COR-L47 (cell line): ENCODE measurements at regions not wholly inside any gene's neighbourhood (a gene's known extent, or its start where the extent isn't known, plus 50 kb on each side); places are given as distances from the start of the nearest gene placed in this dataset.
"Not testable (repeated sequence)": the region's sequence is repeated elsewhere in the genome, so short reads cannot be mapped to it uniquely, and the experiment has no call there.

Experiments
- DNase-seq: peaks from one replicate; lab custom pipeline; 2025; lab: John Stamatoyannopoulos, UW

- no peak for DNase-seq
Measured at GRCh38 chr5:100641833-100642232, 106.7 kb downstream of the FAM174A start.

GRCh38 chr5:100643473-100643872, 108.3 kb downstream of the FAM174A start:
- DNase-seq = peak; percentile 79

DNA sequence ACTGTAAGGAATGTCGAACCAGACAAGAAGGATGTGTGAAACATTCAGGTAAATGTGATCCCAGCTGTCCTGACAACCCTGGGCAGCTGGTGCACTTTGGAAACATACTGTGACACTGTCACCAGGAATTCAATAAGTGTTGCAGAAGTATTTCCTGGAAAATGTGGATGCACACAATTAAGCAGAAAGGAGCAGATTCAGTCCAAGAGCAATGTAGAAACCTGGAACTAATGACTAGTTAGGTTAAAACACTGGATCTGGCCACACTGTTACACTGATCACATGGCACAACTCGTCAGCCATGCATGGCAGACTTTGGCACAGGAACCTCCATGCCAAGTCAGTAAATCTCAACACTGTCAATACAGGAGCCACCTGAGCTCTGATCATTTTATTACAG, 109.0 kb downstream of the FAM174A start:
- no peak for DNase-seq

GRCh38 chr5:100644776-100645175, 109.6 kb downstream of the FAM174A start:
- DNase-seq = no peak

- DNase-seq = no peak
Measured at GRCh38 chr5:100646011-100646410, 110.8 kb downstream of the FAM174A start.

GRCh38 chr5:100646691-100647090, 111.5 kb downstream of the FAM174A start:
- DNase-seq = no peak

DNA sequence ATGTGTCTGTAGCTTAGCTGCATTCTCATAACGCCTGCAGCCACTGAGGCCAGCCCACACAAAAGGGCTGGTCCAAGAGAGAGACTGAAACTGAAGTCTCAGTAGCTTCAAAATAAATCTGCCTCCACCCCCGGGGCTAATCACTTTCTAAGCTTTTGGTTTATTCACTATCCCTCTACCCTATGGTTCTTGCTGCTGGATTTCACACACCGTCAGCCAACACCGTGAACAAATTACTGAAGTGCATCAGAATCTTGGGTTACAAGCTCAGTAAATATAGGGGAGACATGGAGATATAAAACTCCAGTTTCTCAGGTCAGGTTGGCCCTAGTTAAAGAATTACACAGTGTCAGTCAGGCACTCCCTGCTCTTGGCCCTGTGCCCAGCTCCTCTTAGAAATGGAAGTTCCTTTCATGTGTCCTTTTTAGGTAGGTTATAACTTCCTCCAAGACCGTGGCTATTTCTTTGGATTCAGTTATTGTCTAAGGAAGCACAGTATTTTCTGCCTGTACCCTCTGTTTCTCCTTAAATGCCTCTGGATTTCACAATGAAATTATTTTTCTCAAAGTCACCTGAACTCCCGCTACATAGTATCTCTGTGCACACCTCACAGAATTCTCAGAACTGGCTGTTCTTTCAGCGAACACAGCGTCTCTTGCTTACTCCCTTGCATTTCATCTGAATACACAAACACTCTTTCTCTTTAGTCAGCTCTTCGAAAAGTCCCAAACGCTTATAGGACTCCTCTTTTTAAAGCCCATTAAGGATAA, 112.5 kb downstream of the FAM174A start:
- peak; percentile 68 for DNase-seq

GRCh38 chr5:100654895-100655294, 119.7 kb downstream of the FAM174A start:
- no peak for DNase-seq

- not testable (repeated sequence) for DNase-seq
Measured at GRCh38 chr5:100656771-100657170, 121.6 kb downstream of the FAM174A start.

GRCh38 chr5:100659080-100659795, 124.1 kb downstream of the FAM174A start:
- DNase-seq = no peak

GRCh38 chr5:100664140-100664539, 129.0 kb downstream of the FAM174A start:
- DNase-seq = no peak

GRCh38 chr5:100667161-100667630, 132.0 kb downstream of the FAM174A start:
- DNase-seq = no peak

- no peak for DNase-seq
Measured at GRCh38 chr5:100668511-100668910, 133.3 kb downstream of the FAM174A start.

DNA sequence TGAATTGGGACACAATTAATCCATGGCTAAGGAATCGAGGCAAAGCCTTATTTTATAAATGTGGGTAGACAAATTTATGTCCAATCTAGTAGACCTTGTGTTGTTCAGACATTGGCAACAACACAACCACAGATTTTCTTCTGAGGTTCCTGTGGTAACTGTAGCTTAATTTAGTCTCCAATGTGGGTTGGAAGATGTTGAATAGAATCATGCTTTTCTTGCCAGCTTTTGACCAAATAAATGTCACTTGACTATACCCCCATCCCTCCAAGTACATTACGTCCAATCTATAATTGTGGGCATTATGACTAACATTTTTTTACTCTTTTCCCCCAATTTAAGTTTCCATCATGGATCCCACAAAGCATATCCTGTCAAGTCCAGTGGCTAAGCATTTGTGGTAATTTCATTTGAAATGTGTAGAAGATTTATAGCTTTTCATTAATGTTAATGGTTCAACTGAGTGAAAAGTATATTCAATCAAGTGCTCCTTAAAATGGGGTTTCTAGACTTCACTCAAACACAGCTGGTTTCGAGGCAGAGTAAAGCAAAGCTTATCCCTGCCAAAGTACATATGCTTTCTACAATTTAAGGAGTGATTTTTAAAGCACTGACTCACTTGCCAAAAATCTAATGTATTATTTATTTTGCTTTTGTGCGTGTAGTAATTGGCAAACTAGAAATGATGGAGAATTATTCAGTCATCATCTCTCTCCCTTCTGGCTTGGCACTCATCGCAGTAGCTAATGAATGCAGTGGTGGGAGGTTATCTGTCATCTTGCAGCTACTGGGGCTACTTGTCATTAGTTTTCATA, 141.8 kb downstream of the FAM174A start:
- DNase-seq = peak; percentile 72

DNA sequence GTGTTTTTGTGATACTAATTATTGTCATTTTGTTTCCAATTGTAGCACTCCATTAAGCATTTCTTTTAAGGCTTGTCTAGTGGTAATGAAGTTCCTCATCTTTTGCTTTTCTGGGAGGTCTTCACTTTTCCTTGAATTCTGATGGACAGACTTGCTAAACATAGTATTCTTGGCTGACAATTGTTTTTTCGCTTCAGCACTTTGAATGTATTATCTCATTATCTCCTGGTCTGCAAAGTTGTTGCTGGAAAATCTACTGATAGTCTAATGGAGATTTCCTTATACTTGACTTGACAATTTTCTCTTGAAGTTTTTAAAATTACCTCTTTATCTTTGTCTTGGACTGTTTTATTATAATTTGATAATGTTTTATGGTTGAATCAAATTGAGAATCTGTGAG, 147.5 kb downstream of the FAM174A start:
- no peak for DNase-seq

DNA sequence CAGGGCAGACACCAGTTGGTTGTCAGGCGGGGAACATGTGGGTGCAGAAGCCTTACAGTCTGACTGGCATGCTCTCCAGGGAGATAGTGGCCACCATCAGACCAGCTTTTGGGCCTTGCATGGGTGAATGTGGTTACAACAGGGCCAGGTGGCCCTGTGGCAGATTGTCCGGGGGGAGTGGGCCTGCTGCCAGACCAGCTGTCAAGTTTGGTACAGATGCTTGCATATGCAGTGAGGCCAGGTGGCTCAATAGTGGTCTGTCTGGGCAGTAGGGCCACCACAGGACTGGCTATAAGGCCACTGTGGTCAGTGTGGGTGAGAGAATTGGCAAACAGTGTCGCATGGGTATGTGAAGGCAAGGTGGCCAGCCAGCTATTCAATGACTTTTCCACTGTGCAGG, 148.7 kb downstream of the FAM174A start:
- no peak for DNase-seq

- not testable (repeated sequence) for DNase-seq
Measured at GRCh38 chr5:100685122-100685521, 149.9 kb downstream of the FAM174A start.

GRCh38 chr5:100688834-100689233, 153.7 kb downstream of the FAM174A start:
- DNase-seq = not testable (repeated sequence)

GRCh38 chr5:100690036-100690560, 154.9 kb downstream of the FAM174A start:
- DNase-seq = no peak

- DNase-seq = no peak
Measured at GRCh38 chr5:100691085-100691484, 155.9 kb downstream of the FAM174A start.

DNA sequence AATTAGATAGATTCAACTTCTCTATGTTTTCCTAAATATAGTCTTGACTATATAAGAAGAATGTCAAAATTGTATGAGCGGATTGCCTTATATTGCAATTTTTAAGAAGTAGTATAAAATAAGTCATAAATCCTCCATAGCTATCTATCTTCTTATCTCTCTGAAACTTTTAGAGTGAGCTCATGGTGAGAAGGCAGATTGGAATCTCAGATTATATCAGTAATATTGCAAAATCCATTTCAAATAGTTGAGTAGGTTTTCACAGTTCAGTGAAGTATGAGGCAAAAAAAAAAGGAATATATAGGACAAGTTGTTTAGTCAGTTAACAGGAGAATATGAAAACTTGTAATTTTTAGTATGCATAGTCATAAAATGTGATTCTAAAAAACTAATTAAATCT, 156.4 kb downstream of the FAM174A start:
- no peak for DNase-seq

GRCh38 chr5:100693481-100693880, 158.3 kb downstream of the FAM174A start:
- DNase-seq = no peak
